ENCODE measurements at regions not wholly inside any gene's neighbourhood (a gene's known extent, or its start where the extent isn't known, plus 50 kb on each side); places are given as distances from the start of the nearest gene placed in this dataset.

DNA sequence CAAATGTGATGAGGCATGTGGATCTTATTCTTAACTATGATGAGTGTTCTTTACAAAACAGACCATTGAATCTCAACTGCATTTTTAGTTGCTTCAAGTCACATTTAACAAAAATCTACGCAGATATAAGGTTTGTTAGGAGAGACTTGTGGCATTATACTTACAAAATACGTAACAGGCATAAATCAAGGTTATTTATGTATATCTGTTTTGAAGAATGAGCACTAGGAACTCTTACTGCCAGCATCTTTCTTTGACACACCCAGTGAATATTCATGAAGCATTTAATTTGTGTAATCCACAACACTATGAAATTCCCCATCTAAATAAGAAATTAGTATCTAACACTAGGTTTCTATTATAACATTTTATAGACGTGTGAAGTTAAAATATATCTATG is 186.3 kb downstream of the FAT4 start:
- POLR2A ChIA-PET = no interaction called here

DNA sequence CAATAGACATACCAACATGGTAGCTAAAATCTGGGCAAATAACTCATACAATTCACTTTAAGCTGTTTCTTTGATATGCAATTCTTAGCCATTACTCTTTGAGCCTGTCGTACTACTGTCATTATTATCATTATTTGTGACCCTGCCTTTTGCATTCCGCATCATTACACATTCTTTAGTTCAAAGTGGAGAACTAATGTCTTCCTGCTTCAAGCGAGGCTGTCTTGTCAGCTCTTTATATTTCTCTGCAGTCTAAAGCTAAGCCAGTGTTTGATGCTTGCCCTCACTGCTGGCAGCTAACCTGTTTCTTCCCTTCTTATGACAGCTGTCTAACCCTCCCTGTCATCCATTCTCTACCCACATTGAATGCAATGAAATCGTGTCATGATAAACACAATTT is 186.8 kb downstream of the FAT4 start:
- no peak for DNase-seq
- CTCF ChIA-PET = no interaction called here
- WGBS (ENCODE audit: insufficient coverage) = 93% methylated on average over 4 of the region's 4 CpGs
- H3K9me3 ChIP-seq (ENCODE audit: control extremely low read depth in 1 of 5, control insufficient read depth in 4 of 5, insufficient read depth in 2 of 5, low read depth in 1 of 5, low read length in 4 of 5) = no peaks in the 10 kb centered on the region
- no peaks in the 10 kb centered on the region for H3K4me1 ChIP-seq (ENCODE audit: control extremely low read depth in 1 of 4, control insufficient read depth in 4 of 4, insufficient read depth in 4 of 4, low read length in 3 of 4)
- H3K36me3 ChIP-seq (ENCODE audit: control insufficient read depth in 4 of 4, insufficient read depth in 4 of 4, low read length in 3 of 4) = no peaks in the 10 kb centered on the region
- no peak overlapping the region for H3K27ac ChIP-seq (ENCODE audit: insufficient read depth in 1 of 2, low read depth in 1 of 2, low read length in 2 of 2, poor library complexity in 1 of 2, severe bottlenecking in 2 of 2)
- no peak overlapping the region for H3K4me3 ChIP-seq (ENCODE audit: control insufficient read depth in 1 of 7, extremely low read depth in 1 of 7, insufficient read depth in 4 of 7, low read depth in 2 of 7, low read length in 6 of 7)
- H3K27me3 ChIP-seq (replicated peaks in 2 of 5; ENCODE audit: control insufficient read depth in 4 of 5, insufficient read depth in 5 of 5, low read length in 4 of 5) = no peaks in the 10 kb centered on the region
- POLR2A ChIA-PET = no interaction called here

More for the DNA sequence above, 186.3 kb downstream of the FAT4 start:
- H3K4me3 ChIP-seq (ENCODE audit: control insufficient read depth in 1 of 7, extremely low read depth in 1 of 7, insufficient read depth in 4 of 7, low read depth in 2 of 7, low read length in 6 of 7) = no peak overlapping the region
- no peaks in the 10 kb centered on the region for H3K27me3 ChIP-seq (replicated peaks in 2 of 5; ENCODE audit: control insufficient read depth in 4 of 5, insufficient read depth in 5 of 5, low read length in 4 of 5)
- no CpG with 5 or more reads among the region's 3 CpGs for WGBS (ENCODE audit: insufficient coverage)
- CTCF ChIA-PET = no interaction called here
- H3K36me3 ChIP-seq (ENCODE audit: control insufficient read depth in 4 of 4, insufficient read depth in 4 of 4, low read length in 3 of 4) = no peaks in the 10 kb centered on the region
- no peaks in the 10 kb centered on the region for H3K9me3 ChIP-seq (ENCODE audit: control extremely low read depth in 1 of 5, control insufficient read depth in 4 of 5, insufficient read depth in 2 of 5, low read depth in 1 of 5, low read length in 4 of 5)
- DNase-seq = no peak
- H3K27ac ChIP-seq (ENCODE audit: insufficient read depth in 1 of 2, low read depth in 1 of 2, low read length in 2 of 2, poor library complexity in 1 of 2, severe bottlenecking in 2 of 2) = no peak overlapping the region
- H3K4me1 ChIP-seq (ENCODE audit: control extremely low read depth in 1 of 4, control insufficient read depth in 4 of 4, insufficient read depth in 4 of 4, low read length in 3 of 4) = no peaks in the 10 kb centered on the region

- CTCF ChIA-PET = no interaction called here
Observed at GRCh38 chr4:125505621-125506020, 190.9 kb downstream of the FAT4 start.

DNA sequence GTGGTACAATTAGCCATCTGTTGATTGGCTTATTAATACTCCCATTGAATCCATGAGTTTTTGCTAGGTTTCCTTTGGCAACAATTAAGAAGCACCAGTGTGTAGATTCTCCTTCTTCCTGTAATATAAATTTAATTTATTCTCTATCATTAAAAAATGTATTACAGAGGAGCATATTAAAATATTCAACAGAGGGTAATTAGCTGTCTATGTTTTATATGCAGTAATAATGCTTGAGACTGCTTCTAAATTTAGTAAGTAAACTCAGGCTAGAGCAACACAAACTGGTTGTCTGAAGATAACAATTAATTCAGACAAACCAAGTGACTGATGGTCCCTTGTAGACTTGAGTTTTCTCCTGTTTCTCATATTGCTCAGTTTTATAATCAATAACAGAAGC is 192.4 kb downstream of the FAT4 start:
- DNase-seq = no peak
- POLR2A ChIA-PET = no interaction called here
- no peak overlapping the region for H3K4me3 ChIP-seq (ENCODE audit: control insufficient read depth in 1 of 7, extremely low read depth in 1 of 7, insufficient read depth in 4 of 7, low read depth in 2 of 7, low read length in 6 of 7)

More at GRCh38 chr4:125505621-125506020, 190.9 kb downstream of the FAT4 start:
- Histone ChIP-seq H3K4me1 (ENCODE audit: control extremely low read depth in 1 of 4, control insufficient read depth in 4 of 4, insufficient read depth in 4 of 4, low read length in 3 of 4) (no peaks in the 10 kb centered on the region), H3K4me3 (ENCODE audit: control insufficient read depth in 1 of 7, extremely low read depth in 1 of 7, insufficient read depth in 4 of 7, low read depth in 2 of 7, low read length in 6 of 7) (no peak overlapping the region), H3K27me3 (replicated peaks in 2 of 5; ENCODE audit: control insufficient read depth in 4 of 5, insufficient read depth in 5 of 5, low read length in 4 of 5) (no peaks in the 10 kb centered on the region), H3K36me3 (ENCODE audit: control insufficient read depth in 4 of 4, insufficient read depth in 4 of 4, low read length in 3 of 4) (no peaks in the 10 kb centered on the region), H3K27ac (ENCODE audit: insufficient read depth in 1 of 2, low read depth in 1 of 2, low read length in 2 of 2, poor library complexity in 1 of 2, severe bottlenecking in 2 of 2) (no peak overlapping the region), H3K9me3 (ENCODE audit: control extremely low read depth in 1 of 5, control insufficient read depth in 4 of 5, insufficient read depth in 2 of 5, low read depth in 1 of 5, low read length in 4 of 5) (no peaks in the 10 kb centered on the region)
- POLR2A ChIA-PET = no interaction called here
- WGBS (ENCODE audit: insufficient coverage) = 100% methylated on average over 3 of the region's 4 CpGs
- DNase-seq = no peak

DNA sequence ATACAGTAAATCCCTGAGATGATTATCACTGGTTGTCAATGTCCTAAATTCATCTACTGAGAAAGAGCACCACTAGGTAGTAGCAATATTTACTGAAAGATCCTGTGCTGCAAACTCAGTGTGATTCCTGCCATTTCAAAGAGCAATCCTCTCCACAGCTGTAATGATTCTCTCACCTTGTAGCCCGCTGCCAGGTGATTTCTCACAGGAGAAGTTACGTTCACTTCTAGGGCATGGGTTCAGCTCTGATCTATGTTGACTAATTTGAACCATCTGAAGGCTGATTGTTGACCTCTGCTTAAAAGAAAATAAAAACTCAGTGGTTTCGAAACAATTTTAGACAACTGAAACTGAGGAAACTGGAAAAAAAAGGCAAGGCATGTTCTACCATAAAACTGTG is 197.0 kb downstream of the FAT4 start:
- Histone ChIP-seq H3K27ac (ENCODE audit: insufficient read depth in 1 of 2, low read depth in 1 of 2, low read length in 2 of 2, poor library complexity in 1 of 2, severe bottlenecking in 2 of 2) (no peak overlapping the region), H3K4me3 (ENCODE audit: control insufficient read depth in 1 of 7, extremely low read depth in 1 of 7, insufficient read depth in 4 of 7, low read depth in 2 of 7, low read length in 6 of 7) (no peak overlapping the region), H3K36me3 (ENCODE audit: control insufficient read depth in 4 of 4, insufficient read depth in 4 of 4, low read length in 3 of 4) (no peaks in the 10 kb centered on the region), H3K9me3 (ENCODE audit: control extremely low read depth in 1 of 5, control insufficient read depth in 4 of 5, insufficient read depth in 2 of 5, low read depth in 1 of 5, low read length in 4 of 5) (peaks cover 0 to 5% (median 0%) of the 10 kb centered on the region in 5 experiments), H3K4me1 (ENCODE audit: control extremely low read depth in 1 of 4, control insufficient read depth in 4 of 4, insufficient read depth in 4 of 4, low read length in 3 of 4) (no peaks in the 10 kb centered on the region), H3K27me3 (replicated peaks in 2 of 5; ENCODE audit: control insufficient read depth in 4 of 5, insufficient read depth in 5 of 5, low read length in 4 of 5) (no peaks in the 10 kb centered on the region)
- POLR2A ChIA-PET = no interaction called here
- CTCF ChIA-PET = no interaction called here
- no peak for DNase-seq
- 98% methylated on average over 3 of the region's 3 CpGs for WGBS (ENCODE audit: insufficient coverage)

More for the DNA sequence above, 192.4 kb downstream of the FAT4 start:
- H3K36me3 ChIP-seq (ENCODE audit: control insufficient read depth in 4 of 4, insufficient read depth in 4 of 4, low read length in 3 of 4) = no peaks in the 10 kb centered on the region
- CTCF ChIA-PET = no interaction called here
- no peaks in the 10 kb centered on the region for H3K27me3 ChIP-seq (replicated peaks in 2 of 5; ENCODE audit: control insufficient read depth in 4 of 5, insufficient read depth in 5 of 5, low read length in 4 of 5)
- H3K27ac ChIP-seq (ENCODE audit: insufficient read depth in 1 of 2, low read depth in 1 of 2, low read length in 2 of 2, poor library complexity in 1 of 2, severe bottlenecking in 2 of 2) = no peak overlapping the region
- H3K9me3 ChIP-seq (ENCODE audit: control extremely low read depth in 1 of 5, control insufficient read depth in 4 of 5, insufficient read depth in 2 of 5, low read depth in 1 of 5, low read length in 4 of 5) = no peaks in the 10 kb centered on the region
- H3K4me1 ChIP-seq (ENCODE audit: control extremely low read depth in 1 of 4, control insufficient read depth in 4 of 4, insufficient read depth in 4 of 4, low read length in 3 of 4) = no peaks in the 10 kb centered on the region

GRCh38 chr4:125515016-125515415 is 200.3 kb downstream of the FAT4 start:
- Histone ChIP-seq H3K27me3 (replicated peaks in 2 of 5; ENCODE audit: control insufficient read depth in 4 of 5, insufficient read depth in 5 of 5, low read length in 4 of 5) (no peaks in the 10 kb centered on the region), H3K36me3 (ENCODE audit: control insufficient read depth in 4 of 4, insufficient read depth in 4 of 4, low read length in 3 of 4) (no peaks in the 10 kb centered on the region), H3K4me3 (ENCODE audit: control insufficient read depth in 1 of 7, extremely low read depth in 1 of 7, insufficient read depth in 4 of 7, low read depth in 2 of 7, low read length in 6 of 7) (no peak overlapping the region), H3K27ac (ENCODE audit: insufficient read depth in 1 of 2, low read depth in 1 of 2, low read length in 2 of 2, poor library complexity in 1 of 2, severe bottlenecking in 2 of 2) (no peak overlapping the region), H3K9me3 (ENCODE audit: control extremely low read depth in 1 of 5, control insufficient read depth in 4 of 5, insufficient read depth in 2 of 5, low read depth in 1 of 5, low read length in 4 of 5) (peaks cover 0 to 5% (median 0%) of the 10 kb centered on the region in 5 experiments), H3K4me1 (ENCODE audit: control extremely low read depth in 1 of 4, control insufficient read depth in 4 of 4, insufficient read depth in 4 of 4, low read length in 3 of 4) (no peaks in the 10 kb centered on the region)
- WGBS (ENCODE audit: insufficient coverage) = 100% methylated on average over 1 of the region's 1 CpG
- DNase-seq = no peak
- POLR2A ChIA-PET = interaction anchor here (1.0 kb wide), 1 partner anchor 16 kb away, joined by 3 read pairs; no protein-coding TSS in a partner anchor
- CTCF ChIA-PET = interaction anchor here (0.8 kb wide), 1 partner anchor 12 kb away, joined by 3 read pairs; no protein-coding TSS in a partner anchor

DNA sequence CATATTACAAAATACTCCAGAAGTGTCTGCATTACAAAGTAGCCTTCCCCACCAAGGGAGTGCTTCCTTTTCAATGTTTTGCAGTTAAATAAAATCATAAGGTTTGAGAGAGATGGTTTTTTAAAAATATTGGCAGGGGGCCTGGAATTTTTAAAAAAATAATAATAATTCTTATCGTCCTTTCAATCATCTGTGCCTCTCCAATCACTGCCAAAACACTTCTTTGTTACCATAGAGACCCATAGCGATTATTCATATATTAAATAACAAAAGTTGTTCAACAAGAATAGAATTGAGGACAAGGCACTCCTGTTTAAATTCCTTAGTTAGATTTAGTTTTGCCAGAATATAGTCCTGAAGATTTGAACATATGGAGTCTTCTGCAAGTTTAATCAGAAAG is 203.1 kb downstream of the FAT4 start:
- Histone ChIP-seq H3K4me1 (ENCODE audit: control extremely low read depth in 1 of 4, control insufficient read depth in 4 of 4, insufficient read depth in 4 of 4, low read length in 3 of 4) (no peaks in the 10 kb centered on the region), H3K27me3 (replicated peaks in 2 of 5; ENCODE audit: control insufficient read depth in 4 of 5, insufficient read depth in 5 of 5, low read length in 4 of 5) (no peaks in the 10 kb centered on the region), H3K4me3 (ENCODE audit: control insufficient read depth in 1 of 7, extremely low read depth in 1 of 7, insufficient read depth in 4 of 7, low read depth in 2 of 7, low read length in 6 of 7) (no peak overlapping the region), H3K27ac (ENCODE audit: insufficient read depth in 1 of 2, low read depth in 1 of 2, low read length in 2 of 2, poor library complexity in 1 of 2, severe bottlenecking in 2 of 2) (no peak overlapping the region), H3K36me3 (ENCODE audit: control insufficient read depth in 4 of 4, insufficient read depth in 4 of 4, low read length in 3 of 4) (no peaks in the 10 kb centered on the region), H3K9me3 (ENCODE audit: control extremely low read depth in 1 of 5, control insufficient read depth in 4 of 5, insufficient read depth in 2 of 5, low read depth in 1 of 5, low read length in 4 of 5) (peaks cover 0 to 5% (median 0%) of the 10 kb centered on the region in 5 experiments)
- POLR2A ChIA-PET = no interaction called here
- CTCF ChIA-PET = no interaction called here
- DNase-seq = no peak
- WGBS (ENCODE audit: insufficient coverage) = no CpG with 5 or more reads among the region's 2 CpGs
